ENCODE measurements at regions not wholly inside any gene's neighbourhood (a gene's known extent, or its start where the extent isn't known, plus 50 kb on each side); places are given as distances from the start of the nearest gene placed in this dataset.

GRCh38 chr10:6648894-6649720 lies 69.0 kb upstream of the PRKCQ start:
- Histone ChIP-seq H3K27me3 (replicated peaks in 1 of 7) (peaks cover 0 to 15% (median 0%) of the 10 kb centered on the region in 7 donors), H3K4me1 (peaks cover 0 to 7% (median 2%) of the 10 kb centered on the region in 6 donors), H3K27ac (no peak overlapping the region), H3K9me3 (no peaks in the 10 kb centered on the region), H3K4me3 (no peak overlapping the region), H3K36me3 (no peaks in the 10 kb centered on the region)
- TF ChIP-seq CTCF (IDR thresholded peaks at IDR 0.05 in 8 of 11, conservative IDR thresholded peaks at IDR 0.05 in 3 of 11) (no peak), POLR2AphosphoS5 (IDR thresholded peaks at IDR 0.05) (no peak)
- intact Hi-C loops (cut with DNase I; ENCODE audit: low total_unique reads), result no loop called here
- DNase-seq, result no peak
- WGBS, 5 donors, result 66 to 84% (median 71%) methylated on average over 8 of the region's 8 CpGs

- Histone ChIP-seq H3K4me3 (no peak overlapping the region), H3K27me3 (replicated peaks in 1 of 7) (peaks cover 0 to 19% (median 0%) of the 10 kb centered on the region in 7 donors), H3K9me3 (no peaks in the 10 kb centered on the region), H3K36me3 (no peaks in the 10 kb centered on the region), H3K27ac (no peak overlapping the region), H3K4me1 (peaks cover 0 to 7% (median 2%) of the 10 kb centered on the region in 6 donors)
- intact Hi-C loops (cut with DNase I; ENCODE audit: low total_unique reads), result no loop called here
- peak; percentile 72 for DNase-seq
- WGBS, 5 donors, result 47 to 55% (median 53%) methylated on average over 13 of the region's 13 CpGs
- peak in 9 of 11 experiments; percentile 31 to 78 (median 67) for TF ChIP-seq CTCF (IDR thresholded peaks at IDR 0.05 in 8 of 11, conservative IDR thresholded peaks at IDR 0.05 in 3 of 11)
- TF ChIP-seq POLR2AphosphoS5 (IDR thresholded peaks at IDR 0.05), result no peak
- TF ChIP-seq POLR2A (IDR thresholded peaks at IDR 0.05), result no peak
Measured at GRCh38 chr10:6647811-6648526, 67.9 kb upstream of the PRKCQ start.

- no peak overlapping the region for H3K27ac ChIP-seq
- peaks cover 0 to 24% (median 0%) of the 10 kb centered on the region in 7 donors for H3K27me3 ChIP-seq (replicated peaks in 1 of 7)
- no peak overlapping the region for H3K4me3 ChIP-seq
- no peaks in the 10 kb centered on the region for H3K9me3 ChIP-seq
- WGBS, 5 donors, result 43 to 55% (median 46%) methylated on average over 3 of the region's 3 CpGs
- no peak for TF ChIP-seq POLR2A (IDR thresholded peaks at IDR 0.05)
- TF ChIP-seq POLR2AphosphoS5 (IDR thresholded peaks at IDR 0.05), result no peak
- no peak for TF ChIP-seq CTCF (IDR thresholded peaks at IDR 0.05 in 8 of 11, conservative IDR thresholded peaks at IDR 0.05 in 3 of 11)
- peaks cover 0 to 7% (median 2%) of the 10 kb centered on the region in 6 donors for H3K4me1 ChIP-seq
- no peaks in the 10 kb centered on the region for H3K36me3 ChIP-seq
- intact Hi-C loops (cut with DNase I; ENCODE audit: low total_unique reads), result no loop called here
- DNase-seq, result no peak
Measured at GRCh38 chr10:6643962-6644361, 63.9 kb upstream of the PRKCQ start.

GRCh38 chr10:6642876-6643275 lies 62.8 kb upstream of the PRKCQ start:
- Histone ChIP-seq H3K27me3 (replicated peaks in 1 of 7) (peaks cover 0 to 20% (median 0%) of the 10 kb centered on the region in 7 donors), H3K9me3 (no peaks in the 10 kb centered on the region), H3K4me3 (no peak overlapping the region), H3K27ac (no peak overlapping the region), H3K36me3 (no peaks in the 10 kb centered on the region), H3K4me1 (peaks cover 0 to 4% (median 1%) of the 10 kb centered on the region in 6 donors)
- 8 to 31% (median 12%) methylated on average over 5 of the region's 5 CpGs for WGBS, 5 donors
- no peak for DNase-seq
- TF ChIP-seq POLR2AphosphoS5 (IDR thresholded peaks at IDR 0.05) (no peak), POLR2A (IDR thresholded peaks at IDR 0.05) (no peak), CTCF (IDR thresholded peaks at IDR 0.05 in 8 of 11, conservative IDR thresholded peaks at IDR 0.05 in 3 of 11) (no peak)
- intact Hi-C loops (cut with DNase I; ENCODE audit: low total_unique reads), result no loop called here
